HCT116 (cell line): ENCODE measurements at regions not wholly inside any gene's neighbourhood (a gene's known extent, or its start where the extent isn't known, plus 50 kb on each side); places are given as distances from the start of the nearest gene placed in this dataset.

Experiments
- ATAC-seq: fragments of 200-7000 bp; cut with Tn5 transposase; 2 replicates; pipeline ENCODE4 v1.9.1; 2020; ENCODE audit warnings: mild to moderate bottlenecking, moderate library complexity
- BruUV-seq: library from RNA; stranded (reverse); fragments of 400-500 nt; replicated peaks from 2 replicates; lab custom pipeline; 2021; lab: Mats Ljungman, UMichigan
- CTCF ChIA-PET: fragments of 300-600 bp; sonication (Branson Sonifier 250); formaldehyde crosslinking; loops from one replicate; lab custom pipeline; 2021; ENCODE audit warnings: antibody characterized with exemption; lab: Charles Lee
- POLR2A ChIA-PET: fragments of 300-600, 350-600 bp; sonication (Branson Sonifier 250); formaldehyde crosslinking; loops from one replicate; lab custom pipeline; 2021; ENCODE audit warnings: antibody characterized with exemption; lab: Charles Lee
- RAD21 ChIA-PET, 2 experiments: fragments of 300-600 bp; sonication (Branson Sonifier 250); formaldehyde crosslinking; loops; one replicate each; lab custom pipeline; 2023; ENCODE audit warnings: low total read pairs in 2 of 2; ENCODE audit not compliant: uncharacterized antibody in 2 of 2, unreplicated experiment in 2 of 2, low non-redundant PET in 1 of 2; lab: Charles Lee
- DNase-seq: peaks from one replicate; pipeline ENCODE4 v3.0.0-alpha.2; 2010; ENCODE audit warnings: low read depth, low spot score
- H2AFZ ChIP-seq: fragments of 200-600 bp; shearing (Covaris generic), sonication (generic); 2 replicates; pipeline ENCODE4 v1.6.1; 2017; ENCODE audit warnings: low read depth, mixed run types, mixed read lengths, antibody characterized with exemption, low read length; ENCODE audit not compliant: poor library complexity, severe bottlenecking
- H3K27ac ChIP-seq: 2 replicates; pipeline ENCODE4 v1.5.1; 2012; ENCODE audit warnings: low read depth, low read length
- H3K27me3 ChIP-seq: fragments of 200-600 bp; sonication (generic); 2 replicates; pipeline ENCODE4 v1.6.1; 2016; ENCODE audit warnings: mixed run types, low read length, mixed read lengths; ENCODE audit not compliant: insufficient read depth
- H3K36me3 ChIP-seq, 2 experiments: fragments of 200-500 bp in 1 of 2; fragments of 200-600 bp in 1 of 2; sonication (Bioruptor generic) in 1 of 2; sonication (generic) in 1 of 2; 2 replicates each; pipeline versions ENCODE4 v1.5.1 to v1.6.1; 2014 to 2016; ENCODE audit warnings: low read length in 2 of 2, inconsistent platforms in 1 of 2, mixed read lengths in 1 of 2, mixed run types in 1 of 2; ENCODE audit not compliant: insufficient read depth in 2 of 2, control insufficient read depth in 1 of 2
- H3K4me1 ChIP-seq, 2 experiments: fragments of 200-600 bp in 1 of 2; sonication (generic) in 1 of 2; 2 replicates each; pipeline versions ENCODE4 v1.5.1 to v1.6.1; 2012 to 2017; ENCODE audit warnings: low read length in 2 of 2, inconsistent platforms in 1 of 2, mild to moderate bottlenecking in 1 of 2, mixed read lengths in 1 of 2, mixed run types in 1 of 2, moderate library complexity in 1 of 2; ENCODE audit not compliant: insufficient read depth in 2 of 2, control insufficient read depth in 1 of 2
- H3K4me2 ChIP-seq: fragments of 200-600 bp; sonication (generic); 2 replicates; pipeline ENCODE4 v1.6.1; 2017; ENCODE audit warnings: mixed run types, low read length, mixed read lengths
- H3K4me3 ChIP-seq, 2 experiments: fragments of 200-600 bp in 1 of 2; sonication (generic) in 1 of 2; replicated peaks in 1 of 2; 2 replicates each; pipeline ENCODE4 v1.5.1; 2011 to 2016; ENCODE audit warnings: low read length in 2 of 2, control low read depth in 1 of 2, low read depth in 1 of 2, mild to moderate bottlenecking in 1 of 2, mixed read lengths in 1 of 2, mixed run types in 1 of 2
- H3K79me2 ChIP-seq: fragments of 200-600 bp; sonication (generic); 2 replicates; pipeline ENCODE4 v1.6.1; 2017; ENCODE audit warnings: mild to moderate bottlenecking, mixed run types, low read length, moderate library complexity, mixed read lengths; ENCODE audit not compliant: insufficient read depth
- H3K9ac ChIP-seq: fragments of 200-600 bp; sonication (generic); 2 replicates; pipeline ENCODE4 v1.6.1; 2016; ENCODE audit warnings: low read length, mixed read lengths
- H3K9me2 ChIP-seq: fragments of 200-600 bp; sonication (generic), shearing (Covaris generic); 2 replicates; pipeline ENCODE4 v1.6.1; 2017; ENCODE audit warnings: mixed run types, mild to moderate bottlenecking, moderate library complexity; ENCODE audit not compliant: insufficient read depth
- H3K9me3 ChIP-seq, 2 experiments: fragments of 200-500 bp in 1 of 2; fragments of 200-600 bp in 1 of 2; sonication (Bioruptor generic) in 1 of 2; sonication (generic) in 1 of 2; 2 replicates each; pipeline ENCODE4 v1.6.1; 2014 to 2017; ENCODE audit warnings: low read length in 2 of 2, mixed read lengths in 2 of 2, inconsistent platforms in 1 of 2, low read depth in 1 of 2, mild to moderate bottlenecking in 1 of 2, mixed run types in 1 of 2, moderate library complexity in 1 of 2; ENCODE audit not compliant: control insufficient read depth in 1 of 2, insufficient read depth in 1 of 2
- H4K20me1 ChIP-seq: fragments of 200-600 bp; sonication (generic), shearing (Covaris generic); 2 replicates; pipeline ENCODE4 v1.6.1; 2017; ENCODE audit warnings: mixed run types, mild to moderate bottlenecking, moderate library complexity; ENCODE audit not compliant: insufficient read depth
- CBX3 ChIP-seq: IDR thresholded peaks from 2 replicates; pipeline ENCODE4 v1.6.1; 2012; ENCODE audit warnings: low read depth
- CEBPB ChIP-seq: IDR thresholded peaks from 2 replicates; pipeline ENCODE4 v1.6.1; 2012; ENCODE audit warnings: low read depth
- EGR1 ChIP-seq: IDR thresholded peaks from 2 replicates; pipeline ENCODE4 v1.6.1; 2012; ENCODE audit warnings: low read depth
- ELF1 ChIP-seq: IDR thresholded peaks from 2 replicates; pipeline ENCODE4 v1.6.1; 2012; ENCODE audit warnings: low read depth, borderline replicate concordance
- EZH2 ChIP-seq: fragments of 200-600 bp; sonication (generic); IDR thresholded peaks from 2 replicates; pipeline ENCODE4 v1.6.1; 2017; ENCODE audit warnings: antibody characterized with exemption, mixed run types
- EZH2phosphoT487 ChIP-seq: fragments of 200-600 bp; IDR thresholded peaks from 2 replicates; pipeline ENCODE4 v1.6.1; 2018; ENCODE audit warnings: antibody characterized with exemption, borderline replicate concordance
- FOSL1 ChIP-seq: IDR thresholded peaks from 2 replicates; pipeline ENCODE4 v1.6.1; 2012; ENCODE audit warnings: low read depth
- JUND ChIP-seq: IDR thresholded peaks from 2 replicates; pipeline ENCODE4 v1.6.1; 2012
- POLR2AphosphoS5 ChIP-seq: IDR thresholded peaks from 2 replicates; pipeline ENCODE4 v1.6.1; 2011; ENCODE audit warnings: mild to moderate bottlenecking, low read depth, low read length, moderate library complexity
- RAD21 ChIP-seq: IDR thresholded peaks from 2 replicates; pipeline ENCODE4 v1.6.1; 2012; ENCODE audit warnings: low read depth, mild to moderate bottlenecking
- SIN3A ChIP-seq: IDR thresholded peaks from 2 replicates; pipeline ENCODE4 v1.6.1; 2012; ENCODE audit warnings: low read depth
- TCF7L2 ChIP-seq: IDR thresholded peaks from 2 replicates; pipeline ENCODE4 v1.7.0; 2011; ENCODE audit warnings: borderline replicate concordance, inconsistent platforms; ENCODE audit not compliant: insufficient read depth, insufficient read length; ENCODE audit errors: extremely low read depth
- YY1 ChIP-seq: IDR thresholded peaks from 2 replicates; pipeline ENCODE4 v1.6.1; 2011; ENCODE audit warnings: low read length, low read depth, moderate library complexity, mild to moderate bottlenecking; ENCODE audit not compliant: insufficient replicate concordance; ENCODE audit errors: extremely low read depth
- ZBTB33 ChIP-seq: IDR thresholded peaks from 2 replicates; pipeline ENCODE4 v1.6.1; 2011; ENCODE audit warnings: mild to moderate bottlenecking, low read length, moderate library complexity; ENCODE audit not compliant: insufficient replicate concordance; ENCODE audit errors: extremely low read depth
- ZFX ChIP-seq: fragments of 450-650 bp; IDR thresholded peaks from 2 replicates; pipeline ENCODE4 v1.6.1; 2017
- ZNF274 ChIP-seq: fragments of 200-500 bp; sonication (Bioruptor generic); IDR thresholded peaks from 2 replicates; pipeline ENCODE4 v1.6.1; 2014; ENCODE audit warnings: mild to moderate bottlenecking, low read depth, low read length, inconsistent platforms
- intact Hi-C: fragments of 100-400 bp; cut with micrococcal nuclease; formaldehyde crosslinking; loops from 2 replicates; pipeline ENCODE4 v1.10.0; 2022
- TF ChIP-seq, protein P1 (sequence below): IDR thresholded peaks from 2 replicates; pipeline ENCODE4 v1.6.1; 2012; ENCODE audit warnings: low read depth
- TF ChIP-seq, protein P2 (sequence below): IDR thresholded peaks from 2 replicates; pipeline ENCODE4 v1.6.1; 2012

GRCh38 chr7:153847828-153848227, 204.4 kb upstream of the DPP6 start:
- H3K9ac ChIP-seq: no peak overlapping the region
- no peak overlapping the region for H2AFZ ChIP-seq
- no TSS peak for BruUV-seq
- no peaks in the 10 kb centered on the region for H3K27me3 ChIP-seq
- ChIA-PET RAD21 (no interaction called here), POLR2A (no interaction called here), CTCF (no interaction called here)
- H4K20me1 ChIP-seq: no peaks in the 10 kb centered on the region
- intact Hi-C loops: no loop called here
- H3K79me2 ChIP-seq: no peaks in the 10 kb centered on the region
- TF ChIP-seq CBX3: no peak
- TF ChIP-seq, protein P1, sequence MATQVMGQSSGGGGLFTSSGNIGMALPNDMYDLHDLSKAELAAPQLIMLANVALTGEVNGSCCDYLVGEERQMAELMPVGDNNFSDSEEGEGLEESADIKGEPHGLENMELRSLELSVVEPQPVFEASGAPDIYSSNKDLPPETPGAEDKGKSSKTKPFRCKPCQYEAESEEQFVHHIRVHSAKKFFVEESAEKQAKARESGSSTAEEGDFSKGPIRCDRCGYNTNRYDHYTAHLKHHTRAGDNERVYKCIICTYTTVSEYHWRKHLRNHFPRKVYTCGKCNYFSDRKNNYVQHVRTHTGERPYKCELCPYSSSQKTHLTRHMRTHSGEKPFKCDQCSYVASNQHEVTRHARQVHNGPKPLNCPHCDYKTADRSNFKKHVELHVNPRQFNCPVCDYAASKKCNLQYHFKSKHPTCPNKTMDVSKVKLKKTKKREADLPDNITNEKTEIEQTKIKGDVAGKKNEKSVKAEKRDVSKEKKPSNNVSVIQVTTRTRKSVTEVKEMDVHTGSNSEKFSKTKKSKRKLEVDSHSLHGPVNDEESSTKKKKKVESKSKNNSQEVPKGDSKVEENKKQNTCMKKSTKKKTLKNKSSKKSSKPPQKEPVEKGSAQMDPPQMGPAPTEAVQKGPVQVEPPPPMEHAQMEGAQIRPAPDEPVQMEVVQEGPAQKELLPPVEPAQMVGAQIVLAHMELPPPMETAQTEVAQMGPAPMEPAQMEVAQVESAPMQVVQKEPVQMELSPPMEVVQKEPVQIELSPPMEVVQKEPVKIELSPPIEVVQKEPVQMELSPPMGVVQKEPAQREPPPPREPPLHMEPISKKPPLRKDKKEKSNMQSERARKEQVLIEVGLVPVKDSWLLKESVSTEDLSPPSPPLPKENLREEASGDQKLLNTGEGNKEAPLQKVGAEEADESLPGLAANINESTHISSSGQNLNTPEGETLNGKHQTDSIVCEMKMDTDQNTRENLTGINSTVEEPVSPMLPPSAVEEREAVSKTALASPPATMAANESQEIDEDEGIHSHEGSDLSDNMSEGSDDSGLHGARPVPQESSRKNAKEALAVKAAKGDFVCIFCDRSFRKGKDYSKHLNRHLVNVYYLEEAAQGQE: no peak
- no peak for TF ChIP-seq CEBPB
- no peak for TF ChIP-seq POLR2AphosphoS5
- TF ChIP-seq ZBTB33: no peak
- no peak for TF ChIP-seq SIN3A
- no peak for TF ChIP-seq JUND
- TF ChIP-seq FOSL1: no peak
- no peak for TF ChIP-seq ZFX
- no peak for TF ChIP-seq EGR1
- TF ChIP-seq TCF7L2: no peak
- no peak for TF ChIP-seq EZH2
- no peak for TF ChIP-seq ZNF274
- no peak for TF ChIP-seq YY1
- no peak for TF ChIP-seq EZH2phosphoT487
- TF ChIP-seq, protein P2, sequence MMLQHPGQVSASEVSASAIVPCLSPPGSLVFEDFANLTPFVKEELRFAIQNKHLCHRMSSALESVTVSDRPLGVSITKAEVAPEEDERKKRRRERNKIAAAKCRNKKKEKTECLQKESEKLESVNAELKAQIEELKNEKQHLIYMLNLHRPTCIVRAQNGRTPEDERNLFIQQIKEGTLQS: no peak
- no peak for TF ChIP-seq RAD21
- no peak for TF ChIP-seq ELF1
- H3K4me2 ChIP-seq: no peak overlapping the region
- peaks cover 4 to 17% of the 10 kb centered on the region in 2 experiments; a peak in 2 of 4 replicates for H3K9me3 ChIP-seq
- no peaks in the 10 kb centered on the region for H3K36me3 ChIP-seq
- DNase-seq (no peak), ATAC-seq (no peak)
- H3K27ac ChIP-seq: no peak overlapping the region
- no peaks in the 10 kb centered on the region for H3K9me2 ChIP-seq
- H3K4me3 ChIP-seq: no peak overlapping the region
- H3K4me1 ChIP-seq: no peaks in the 10 kb centered on the region
